ENCODE measurements at regions not wholly inside any gene's neighbourhood (a gene's known extent, or its start where the extent isn't known, plus 50 kb on each side); places are given as distances from the start of the nearest gene placed in this dataset.

DNA sequence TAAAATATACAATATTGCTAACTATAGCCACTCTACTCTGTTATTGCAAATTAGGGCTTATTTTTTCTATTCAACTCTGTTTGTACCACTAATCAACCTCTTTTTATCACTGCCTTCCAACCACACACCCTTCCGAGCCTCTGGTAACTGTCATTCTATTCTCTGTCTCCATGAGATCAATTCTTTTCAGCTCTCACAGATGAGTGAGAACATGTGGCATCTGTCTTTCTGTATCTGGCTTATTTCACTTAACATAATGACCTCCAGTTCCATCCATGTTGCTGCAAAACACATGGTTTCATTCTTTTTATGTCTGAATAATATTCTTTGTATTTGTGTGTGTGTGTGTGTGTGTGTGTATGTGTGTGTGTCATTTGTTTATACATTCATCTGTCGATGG is 350.1 kb upstream of the DACH1 start (continued):
- TF ChIP-seq, protein P1, sequence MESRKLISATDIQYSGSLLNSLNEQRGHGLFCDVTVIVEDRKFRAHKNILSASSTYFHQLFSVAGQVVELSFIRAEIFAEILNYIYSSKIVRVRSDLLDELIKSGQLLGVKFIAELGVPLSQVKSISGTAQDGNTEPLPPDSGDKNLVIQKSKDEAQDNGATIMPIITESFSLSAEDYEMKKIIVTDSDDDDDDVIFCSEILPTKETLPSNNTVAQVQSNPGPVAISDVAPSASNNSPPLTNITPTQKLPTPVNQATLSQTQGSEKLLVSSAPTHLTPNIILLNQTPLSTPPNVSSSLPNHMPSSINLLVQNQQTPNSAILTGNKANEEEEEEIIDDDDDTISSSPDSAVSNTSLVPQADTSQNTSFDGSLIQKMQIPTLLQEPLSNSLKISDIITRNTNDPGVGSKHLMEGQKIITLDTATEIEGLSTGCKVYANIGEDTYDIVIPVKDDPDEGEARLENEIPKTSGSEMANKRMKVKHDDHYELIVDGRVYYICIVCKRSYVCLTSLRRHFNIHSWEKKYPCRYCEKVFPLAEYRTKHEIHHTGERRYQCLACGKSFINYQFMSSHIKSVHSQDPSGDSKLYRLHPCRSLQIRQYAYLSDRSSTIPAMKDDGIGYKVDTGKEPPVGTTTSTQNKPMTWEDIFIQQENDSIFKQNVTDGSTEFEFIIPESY (IDR thresholded peaks at IDR 0.05; ENCODE audit: borderline replicate concordance, low read depth): no peak
- TF ChIP-seq RXRA (IDR thresholded peaks at IDR 0.05; ENCODE audit: borderline replicate concordance, low read depth): no peak
- TF ChIP-seq CHD2 (IDR thresholded peaks at IDR 0.05; ENCODE audit: low read length, partially characterized antibody): no peak
- TF ChIP-seq MXI1 (IDR thresholded peaks at IDR 0.05; ENCODE audit: low read depth, low read length): peak; percentile 51; the same call in 1 of the 2 replicates
- peak; percentile 82 for TF ChIP-seq GATA2 (CRISPR knock-in tag; IDR thresholded peaks at IDR 0.05)
- TF ChIP-seq REST (IDR thresholded peaks at IDR 0.05; ENCODE audit: low read depth, low read length): no peak
- TF ChIP-seq MAX (IDR thresholded peaks at IDR 0.05; ENCODE audit: low read depth): no peak
- TF ChIP-seq GABPA (IDR thresholded peaks at IDR 0.05; ENCODE audit: low read depth): no peak
- no peak for TF ChIP-seq USF2 (IDR thresholded peaks at IDR 0.05; ENCODE audit: borderline replicate concordance, low read depth, low read length)

DNA sequence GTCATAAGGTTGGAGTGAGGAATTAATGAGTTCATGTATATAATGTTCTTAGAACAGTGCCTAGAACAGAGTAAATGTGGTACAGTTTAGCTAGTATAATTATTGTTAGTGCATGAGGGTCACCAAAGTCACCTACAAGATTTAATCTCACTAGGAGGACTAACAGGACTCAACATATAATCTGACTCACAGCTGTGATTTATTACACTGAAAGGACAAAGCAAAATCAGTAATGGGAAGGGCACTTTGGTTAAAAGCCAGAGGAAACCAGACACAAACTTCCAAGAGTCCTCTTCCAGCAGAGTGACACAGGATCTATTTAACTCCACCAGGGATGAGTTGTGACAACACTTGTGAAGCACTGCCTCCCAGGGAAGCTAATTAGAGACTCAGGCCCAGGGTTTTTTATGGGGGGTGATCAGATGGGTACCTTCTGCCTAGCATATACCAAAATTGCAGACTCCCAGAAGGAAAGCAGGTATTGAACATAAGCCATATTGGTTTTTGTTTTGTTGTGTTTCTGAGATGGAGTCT is 341.2 kb upstream of the DACH1 start:
- Histone ChIP-seq H3K4me3 (ENCODE audit: low read depth in 2 of 2, low read length in 1 of 2) (no peak overlapping the region), H3K27ac (ENCODE audit: low read depth in 2 of 2, low read length in 1 of 2) (peak overlapping the region in 1 of 2 experiments; percentile 22; a peak in 1 of 4 replicates), H3K4me1 (ENCODE audit: control insufficient read depth in 1 of 2, insufficient read depth in 2 of 2, low read depth in 1 of 2, low read length in 1 of 2) (peaks cover 0 to 4% of the 10 kb centered on the region in 2 experiments; a peak in 2 of 4 replicates), H3K9me3 (no peaks in the 10 kb centered on the region), H3K79me2 (ENCODE audit: insufficient read depth) (no peaks in the 10 kb centered on the region), H3K27me3 (ENCODE audit: insufficient read depth) (no peaks in the 10 kb centered on the region), H3K9me2 (no peaks in the 10 kb centered on the region), H2AFZ (ENCODE audit: low read depth) (no peak overlapping the region), H3F3A (replicated peaks; ENCODE audit: insufficient read depth) (no peaks in the 10 kb centered on the region), H3K36me3 (replicated peaks in 1 of 2; ENCODE audit: control insufficient read depth in 1 of 2, insufficient read depth in 2 of 2, low read length in 1 of 2) (no peaks in the 10 kb centered on the region), H4K20me1 (ENCODE audit: insufficient read depth) (no peaks in the 10 kb centered on the region), H3K9ac (no peak overlapping the region), H3K4me2 (no peak overlapping the region)
- ChIA-PET CTCF (interaction anchor here (0.8 to 1.5 kb wide), 2 partner anchors 9 to 11 kb away, joined by 3 to 4 read pairs; no protein-coding TSS in a partner anchor), POLR2A (no interaction called here)
- peak; percentile 9 for DNase-seq
- TF ChIP-seq RXRA (IDR thresholded peaks at IDR 0.05; ENCODE audit: borderline replicate concordance, low read depth): no peak
- TF ChIP-seq GATA2 (CRISPR knock-in tag; IDR thresholded peaks at IDR 0.05): peak; percentile 38; the same call in 1 of the 2 replicates
- peak in 1 of 2 experiments; percentile 62; a peak in 2 of 4 replicates for TF ChIP-seq EP300 (IDR thresholded peaks at IDR 0.05; ENCODE audit: borderline replicate concordance in 1 of 2, low read depth in 1 of 2, low read length in 1 of 2)
- no peak for TF ChIP-seq NFIC (IDR thresholded peaks at IDR 0.05; ENCODE audit: borderline replicate concordance)
- TF ChIP-seq MEF2A (IDR thresholded peaks at IDR 0.05; ENCODE audit: borderline replicate concordance, low read depth): no peak
- TF ChIP-seq ELF1 (IDR thresholded peaks at IDR 0.05): no peak
- peak; percentile 39 for TF ChIP-seq CHD2 (IDR thresholded peaks at IDR 0.05; ENCODE audit: low read length, partially characterized antibody)
- TF ChIP-seq TCF12 (IDR thresholded peaks at IDR 0.05): peak; percentile 18; the same call in 1 of the 2 replicates
- TF ChIP-seq PBX3 (IDR thresholded peaks at IDR 0.05): peak; percentile 54
- TF ChIP-seq RAD21 (IDR thresholded peaks at IDR 0.05; ENCODE audit: low read length): 0 out of 2 replicates have a peak, but pooled peaks have one; percentile 2
- no peak for TF ChIP-seq NRF1 (IDR thresholded peaks at IDR 0.05; ENCODE audit: low read depth, low read length)
- no peak for TF ChIP-seq SMC3 (IDR thresholded peaks at IDR 0.05; ENCODE audit: low read depth, low read length)
- no peak for TF ChIP-seq POLR2AphosphoS5 (IDR thresholded peaks at IDR 0.05; ENCODE audit: low read depth, low read length)
- TF ChIP-seq RFX5 (IDR thresholded peaks at IDR 0.05; ENCODE audit: low read length): no peak

All from SK-N-SH (cell line).